HepG2 (cell line): ENCODE measurements at regions not wholly inside any gene's neighbourhood (a gene's known extent, or its start where the extent isn't known, plus 50 kb on each side); places are given as distances from the start of the nearest gene placed in this dataset.
A peak's percentile ranks its signal among the peaks of the same experiment; 100 is the strongest.

Experiments
- DNMT3B ChIP-seq: conservative IDR thresholded peaks from 2 replicates; pipeline ENCODE4 v1.6.1; 2016; ENCODE audit warnings: missing biosample characterization, control low read depth
- FOSL1 ChIP-seq: sonication (generic); formaldehyde crosslinking; IDR thresholded peaks from 2 replicates; pipeline ENCODE4 v1.9.0; 2021; ENCODE audit warnings: missing genetic modification reagents, borderline replicate concordance
- GABPB1 ChIP-seq: IDR thresholded peaks from 2 replicates; pipeline ENCODE4 v1.6.1; 2016; ENCODE audit warnings: mild to moderate bottlenecking, missing genetic modification reagents, moderate library complexity, missing compliant biosample characterization
- GATAD2A ChIP-seq: IDR thresholded peaks from 2 replicates; pipeline ENCODE4 v1.6.1; 2016
- HMG20B ChIP-seq: conservative IDR thresholded peaks from 2 replicates; pipeline ENCODE4 v1.6.1; 2016; ENCODE audit warnings: missing genetic modification reagents, missing compliant biosample characterization
- KDM6A ChIP-seq: IDR thresholded peaks from 2 replicates; pipeline ENCODE4 v1.6.1; 2016; ENCODE audit warnings: low read depth
- KLF6 ChIP-seq: IDR thresholded peaks from 2 replicates; pipeline ENCODE4 v1.8.0; 2016; ENCODE audit warnings: missing biosample characterization, missing genetic modification reagents
- KMT2A ChIP-seq: sonication (generic); formaldehyde crosslinking; IDR thresholded peaks from 2 replicates; pipeline ENCODE4 v1.4.0; 2020; ENCODE audit warnings: missing genetic modification reagents
- KMT2B ChIP-seq: IDR thresholded peaks from 2 replicates; pipeline ENCODE4 v1.6.1; 2016; ENCODE audit warnings: missing genetic modification reagents, missing compliant biosample characterization
- MAFF ChIP-seq: IDR thresholded peaks from 2 replicates; pipeline ENCODE4 v1.6.1; 2011; ENCODE audit warnings: low read depth, low read length, improper control_type of control experiment
- MAFG ChIP-seq: sonication (generic); formaldehyde crosslinking; IDR thresholded peaks from 2 replicates; pipeline ENCODE4 v1.5.1; 2020; ENCODE audit warnings: mild to moderate bottlenecking, missing genetic modification reagents
- MED8 ChIP-seq: sonication (generic); formaldehyde crosslinking; IDR thresholded peaks from 2 replicates; pipeline ENCODE4 v1.8.1; 2023; ENCODE audit warnings: mild to moderate bottlenecking, missing genetic modification reagents; ENCODE audit not compliant: insufficient replicate concordance
- MYNN ChIP-seq: sonication (generic); formaldehyde crosslinking; IDR thresholded peaks from 2 replicates; pipeline ENCODE4 v1.4.0; 2020; ENCODE audit warnings: mild to moderate bottlenecking, low read depth, missing genetic modification reagents
- NR1H2 ChIP-seq: sonication (generic); formaldehyde crosslinking; IDR thresholded peaks from 2 replicates; pipeline ENCODE4 v1.8.1; 2022; ENCODE audit warnings: low read depth, missing genetic modification reagents, borderline replicate concordance
- POGZ ChIP-seq: sonication (generic); formaldehyde crosslinking; IDR thresholded peaks from 2 replicates; pipeline ENCODE4 v1.4.0; 2020; ENCODE audit warnings: mild to moderate bottlenecking, missing genetic modification reagents
- RAD21 ChIP-seq: fragments of 450-650 bp; formaldehyde crosslinking; IDR thresholded peaks from 2 replicates; pipeline ENCODE4 v1.5.0; 2020; ENCODE audit warnings: mild to moderate bottlenecking
- RARG ChIP-seq: sonication (generic); formaldehyde crosslinking; IDR thresholded peaks from 2 replicates; pipeline ENCODE4 v1.4.0; 2020; ENCODE audit warnings: low read depth, mild to moderate bottlenecking, missing genetic modification reagents
- SIN3B ChIP-seq: fragments of 150-350 bp; IDR thresholded peaks from 2 replicates; pipeline ENCODE4 v1.6.1; 2014; ENCODE audit warnings: low read length
- SIX4 ChIP-seq: sonication (generic); formaldehyde crosslinking; IDR thresholded peaks from 2 replicates; pipeline ENCODE4 v1.4.0; 2020; ENCODE audit warnings: missing genetic modification reagents
- SMAD3 ChIP-seq: sonication (generic); formaldehyde crosslinking; IDR thresholded peaks from 2 replicates; pipeline ENCODE4 v1.4.0; 2020; ENCODE audit warnings: missing genetic modification reagents
- SRSF9 ChIP-seq: fragments of 200-400 bp; formaldehyde crosslinking; IDR thresholded peaks from 2 replicates; pipeline ENCODE4 v1.6.1; 2018; ENCODE audit warnings: borderline replicate concordance, mild to moderate bottlenecking, low read depth, low read length; ENCODE audit not compliant: insufficient read depth, poor library complexity, severe bottlenecking
- SRY ChIP-seq: sonication (generic); formaldehyde crosslinking; IDR thresholded peaks from 2 replicates; pipeline ENCODE4 v1.8.0; 2022; ENCODE audit warnings: mild to moderate bottlenecking, missing genetic modification reagents
- SUZ12 ChIP-seq: fragments of 150-350 bp; IDR thresholded peaks from 2 replicates; pipeline ENCODE4 v1.6.1; 2014; ENCODE audit warnings: low read depth, low read length
- ZFP36L2 ChIP-seq: sonication (generic); formaldehyde crosslinking; IDR thresholded peaks from 2 replicates; pipeline ENCODE4 v1.4.0; 2020; ENCODE audit warnings: missing genetic modification reagents
- ZNF335 ChIP-seq: sonication (generic); formaldehyde crosslinking; IDR thresholded peaks from 2 replicates; pipeline ENCODE4 v1.4.0; 2020; ENCODE audit warnings: missing genetic modification reagents
- ZNF747 ChIP-seq: sonication (generic); formaldehyde crosslinking; IDR thresholded peaks from 2 replicates; pipeline ENCODE4 v1.8.1; 2023; ENCODE audit warnings: missing genetic modification reagents, mild to moderate bottlenecking, borderline replicate concordance
- ZNF83 ChIP-seq: sonication (generic); formaldehyde crosslinking; IDR thresholded peaks from 2 replicates; pipeline ENCODE4 v1.4.0; 2020; ENCODE audit warnings: missing genetic modification reagents, mild to moderate bottlenecking, borderline replicate concordance
- TF ChIP-seq, protein P1 (sequence below): sonication (generic); formaldehyde crosslinking; IDR thresholded peaks from 2 replicates; pipeline ENCODE4 v1.4.0; 2020; ENCODE audit warnings: mild to moderate bottlenecking, missing genetic modification reagents
- TF ChIP-seq, protein P2 (sequence below): sonication (generic); formaldehyde crosslinking; conservative IDR thresholded peaks from 2 replicates; pipeline ENCODE4 v1.4.0; 2020; ENCODE audit warnings: missing genetic modification reagents
- TF ChIP-seq, protein P3 (sequence below): IDR thresholded peaks from 2 replicates; pipeline ENCODE4 v1.6.1; 2016; ENCODE audit warnings: missing compliant biosample characterization, missing genetic modification reagents, borderline replicate concordance
- TF ChIP-seq, protein P4 (sequence below): IDR thresholded peaks from 2 replicates; pipeline ENCODE4 v1.6.1; 2016; ENCODE audit warnings: low read depth, borderline replicate concordance
- TF ChIP-seq, protein P5 (sequence below): sonication (generic); formaldehyde crosslinking; IDR thresholded peaks from 2 replicates; pipeline ENCODE4 v1.5.1; 2020; ENCODE audit warnings: missing genetic modification reagents, mild to moderate bottlenecking, borderline replicate concordance

DNA sequence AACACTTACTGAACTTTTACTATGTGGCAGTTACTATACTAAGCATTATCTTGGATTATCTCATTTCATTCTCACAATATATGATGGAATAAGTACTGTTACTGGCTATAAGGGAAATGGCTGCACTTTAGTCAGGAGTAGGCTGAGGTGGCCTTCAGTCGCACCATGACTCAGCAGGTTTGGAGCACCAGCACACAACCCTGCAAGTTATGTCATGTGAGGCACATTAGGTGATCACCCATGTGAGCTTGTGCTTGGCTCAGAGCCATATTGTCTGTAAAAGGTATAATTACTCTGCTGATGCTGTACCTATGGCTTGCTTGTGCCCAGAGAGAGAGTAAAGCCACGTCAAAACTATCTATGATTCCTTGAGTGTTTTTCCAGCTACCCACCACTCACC is 54.1 kb upstream of the TIPARP start (continued):
- no peak for TF ChIP-seq MYNN
- no peak for TF ChIP-seq SMAD3 (CRISPR knock-in tag)
- TF ChIP-seq, protein P1, sequence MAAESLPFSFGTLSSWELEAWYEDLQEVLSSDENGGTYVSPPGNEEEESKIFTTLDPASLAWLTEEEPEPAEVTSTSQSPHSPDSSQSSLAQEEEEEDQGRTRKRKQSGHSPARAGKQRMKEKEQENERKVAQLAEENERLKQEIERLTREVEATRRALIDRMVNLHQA (CRISPR knock-in tag): no peak
- TF ChIP-seq, protein P2, sequence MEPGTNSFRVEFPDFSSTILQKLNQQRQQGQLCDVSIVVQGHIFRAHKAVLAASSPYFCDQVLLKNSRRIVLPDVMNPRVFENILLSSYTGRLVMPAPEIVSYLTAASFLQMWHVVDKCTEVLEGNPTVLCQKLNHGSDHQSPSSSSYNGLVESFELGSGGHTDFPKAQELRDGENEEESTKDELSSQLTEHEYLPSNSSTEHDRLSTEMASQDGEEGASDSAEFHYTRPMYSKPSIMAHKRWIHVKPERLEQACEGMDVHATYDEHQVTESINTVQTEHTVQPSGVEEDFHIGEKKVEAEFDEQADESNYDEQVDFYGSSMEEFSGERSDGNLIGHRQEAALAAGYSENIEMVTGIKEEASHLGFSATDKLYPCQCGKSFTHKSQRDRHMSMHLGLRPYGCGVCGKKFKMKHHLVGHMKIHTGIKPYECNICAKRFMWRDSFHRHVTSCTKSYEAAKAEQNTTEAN: no peak
- no peak for TF ChIP-seq SIX4 (CRISPR knock-in tag)
- no peak for TF ChIP-seq RARG (CRISPR knock-in tag)
- TF ChIP-seq KMT2A (CRISPR knock-in tag): no peak
- peak; percentile 87 for TF ChIP-seq MAFF
- no peak for TF ChIP-seq GABPB1 (CRISPR knock-in tag)
- TF ChIP-seq HMG20B (CRISPR knock-in tag): no peak
- no peak for TF ChIP-seq ZNF335 (CRISPR knock-in tag)
- TF ChIP-seq SRSF9: no peak
- TF ChIP-seq RAD21 (CRISPR knock-in tag): no peak
- TF ChIP-seq SRY (CRISPR knock-in tag): no peak
- no peak for TF ChIP-seq SIN3B
- no peak for TF ChIP-seq ZNF747 (CRISPR knock-in tag)
- no peak for TF ChIP-seq ZNF83 (CRISPR knock-in tag)
- TF ChIP-seq KLF6 (CRISPR knock-in tag): no peak
- TF ChIP-seq KMT2B (CRISPR knock-in tag): no peak
- no peak for TF ChIP-seq KDM6A (CRISPR knock-in tag)
- TF ChIP-seq MAFG (CRISPR knock-in tag): peak; percentile 86
- TF ChIP-seq, protein P3, sequence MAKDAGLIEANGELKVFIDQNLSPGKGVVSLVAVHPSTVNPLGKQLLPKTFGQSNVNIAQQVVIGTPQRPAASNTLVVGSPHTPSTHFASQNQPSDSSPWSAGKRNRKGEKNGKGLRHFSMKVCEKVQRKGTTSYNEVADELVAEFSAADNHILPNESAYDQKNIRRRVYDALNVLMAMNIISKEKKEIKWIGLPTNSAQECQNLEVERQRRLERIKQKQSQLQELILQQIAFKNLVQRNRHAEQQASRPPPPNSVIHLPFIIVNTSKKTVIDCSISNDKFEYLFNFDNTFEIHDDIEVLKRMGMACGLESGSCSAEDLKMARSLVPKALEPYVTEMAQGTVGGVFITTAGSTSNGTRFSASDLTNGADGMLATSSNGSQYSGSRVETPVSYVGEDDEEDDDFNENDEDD (CRISPR knock-in tag): no peak
- TF ChIP-seq MED8 (CRISPR knock-in tag): no peak
- TF ChIP-seq, protein P4, sequence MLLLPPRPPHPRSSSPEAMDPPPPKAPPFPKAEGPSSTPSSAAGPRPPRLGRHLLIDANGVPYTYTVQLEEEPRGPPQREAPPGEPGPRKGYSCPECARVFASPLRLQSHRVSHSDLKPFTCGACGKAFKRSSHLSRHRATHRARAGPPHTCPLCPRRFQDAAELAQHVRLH (CRISPR knock-in tag): no peak
- TF ChIP-seq POGZ (CRISPR knock-in tag): no peak
- no peak for TF ChIP-seq SUZ12
- TF ChIP-seq, protein P5, sequence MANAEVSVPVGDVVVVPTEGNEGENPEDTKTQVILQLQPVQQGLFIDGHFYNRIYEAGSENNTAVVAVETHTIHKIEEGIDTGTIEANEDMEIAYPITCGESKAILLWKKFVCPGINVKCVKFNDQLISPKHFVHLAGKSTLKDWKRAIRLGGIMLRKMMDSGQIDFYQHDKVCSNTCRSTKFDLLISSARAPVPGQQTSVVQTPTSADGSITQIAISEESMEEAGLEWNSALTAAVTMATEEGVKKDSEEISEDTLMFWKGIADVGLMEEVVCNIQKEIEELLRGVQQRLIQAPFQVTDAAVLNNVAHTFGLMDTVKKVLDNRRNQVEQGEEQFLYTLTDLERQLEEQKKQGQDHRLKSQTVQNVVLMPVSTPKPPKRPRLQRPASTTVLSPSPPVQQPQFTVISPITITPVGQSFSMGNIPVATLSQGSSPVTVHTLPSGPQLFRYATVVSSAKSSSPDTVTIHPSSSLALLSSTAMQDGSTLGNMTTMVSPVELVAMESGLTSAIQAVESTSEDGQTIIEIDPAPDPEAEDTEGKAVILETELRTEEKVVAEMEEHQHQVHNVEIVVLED (CRISPR knock-in tag): no peak
- no peak for TF ChIP-seq NR1H2 (CRISPR knock-in tag)
- TF ChIP-seq FOSL1 (CRISPR knock-in tag): no peak
- TF ChIP-seq DNMT3B (CRISPR knock-in tag): no peak
- no peak for TF ChIP-seq ZFP36L2
- 0 out of 2 replicates have a peak, but pooled peaks have one; percentile 15 for TF ChIP-seq GATAD2A (CRISPR knock-in tag)
